GM19463 (cell line): ENCODE measurements at regions not wholly inside any gene's neighbourhood (a gene's known extent, or its start where the extent isn't known, plus 50 kb on each side); places are given as distances from the start of the nearest gene placed in this dataset.
"Not testable (repeated sequence)": the region's sequence is repeated elsewhere in the genome, so short reads cannot be mapped to it uniquely, and the experiment has no call there.

Source experiments
- ATAC-seq: cut with Tn5 transposase; IDR thresholded peaks from one replicate; pipeline ENCODE4 v1.9.1; 2021; ENCODE audit warnings: mild to moderate bottlenecking, moderate library complexity; ENCODE audit not compliant: unreplicated experiment

- ATAC-seq, result no peak
Observed at GRCh38 chr1:80194221-80194620, 1187.7 kb upstream of the ADGRL4 start.

- no peak for ATAC-seq
Observed at GRCh38 chr1:80181418-80181817, 1174.9 kb upstream of the ADGRL4 start.

GRCh38 chr1:80171631-80172030 lies 1165.1 kb upstream of the ADGRL4 start:
- no peak for ATAC-seq

- ATAC-seq, result no peak
Observed at GRCh38 chr1:80170811-80171485, 1164.4 kb upstream of the ADGRL4 start.

GRCh38 chr1:80164150-80164549 lies 1157.6 kb upstream of the ADGRL4 start:
- no peak for ATAC-seq

- ATAC-seq, result no peak
Observed at GRCh38 chr1:80163686-80164085, 1157.2 kb upstream of the ADGRL4 start.

- ATAC-seq, result no peak
Observed at GRCh38 chr1:80158771-80159170, 1152.2 kb upstream of the ADGRL4 start.

GRCh38 chr1:80158266-80158665 lies 1151.7 kb upstream of the ADGRL4 start:
- no peak for ATAC-seq

GRCh38 chr1:80155371-80155770 lies 1148.8 kb upstream of the ADGRL4 start:
- no peak for ATAC-seq

- no peak for ATAC-seq
Observed at GRCh38 chr1:80154176-80154575, 1147.6 kb upstream of the ADGRL4 start.

GRCh38 chr1:80153762-80154161 lies 1147.2 kb upstream of the ADGRL4 start:
- no peak for ATAC-seq

GRCh38 chr1:80143361-80143760 lies 1136.8 kb upstream of the ADGRL4 start:
- no peak for ATAC-seq

GRCh38 chr1:80137946-80138602 lies 1131.5 kb upstream of the ADGRL4 start:
- not testable (repeated sequence) for ATAC-seq

- ATAC-seq, result no peak
Observed at GRCh38 chr1:80113168-80114038, 1106.9 kb upstream of the ADGRL4 start.

GRCh38 chr1:80101159-80101558 lies 1094.6 kb upstream of the ADGRL4 start:
- ATAC-seq, result no peak

GRCh38 chr1:80099713-80100112 lies 1093.2 kb upstream of the ADGRL4 start:
- ATAC-seq, result no peak

GRCh38 chr1:80085067-80085466 lies 1078.5 kb upstream of the ADGRL4 start:
- ATAC-seq, result no peak

- ATAC-seq, result no peak
Observed at GRCh38 chr1:80083892-80084291, 1077.4 kb upstream of the ADGRL4 start.

- no peak for ATAC-seq
Observed at GRCh38 chr1:80076469-80076868, 1069.9 kb upstream of the ADGRL4 start.

GRCh38 chr1:80075351-80075750 lies 1068.8 kb upstream of the ADGRL4 start:
- ATAC-seq, result no peak

GRCh38 chr1:80072563-80072962 lies 1066.0 kb upstream of the ADGRL4 start:
- ATAC-seq, result no peak

- no peak for ATAC-seq
Observed at GRCh38 chr1:80066060-80066459, 1059.5 kb upstream of the ADGRL4 start.
